Tibial nerve (tissue), 4 donors: ENCODE measurements at regions not wholly inside any gene's neighbourhood (a gene's known extent, or its start where the extent isn't known, plus 50 kb on each side); places are given as distances from the start of the nearest gene placed in this dataset.

Experiments used
- DNase-seq, 2 donors: peaks; one replicate each; pipeline ENCODE4 v3.0.0-alpha.2; 2019; ENCODE audit warnings: low spot score in 2 of 2
- H3K27ac ChIP-seq, 4 donors: fragments of 200-600 bp; sonication (generic) in 3 of 4; one replicate each; pipeline ENCODE4 v1.5.1; 2017 to 2019; ENCODE audit warnings: mild to moderate bottlenecking in 1 of 4
- H3K27me3 ChIP-seq, 2 donors: fragments of 200-600 bp; sonication (generic) in 1 of 2; one replicate each; pipeline versions ENCODE4 v1.5.1 to v1.6.0; 2017 to 2019
- H3K36me3 ChIP-seq, 3 donors: fragments of 200-600 bp; sonication (generic); one replicate each; pipeline ENCODE4 v1.5.1; 2018 to 2019
- H3K4me1 ChIP-seq, 4 donors: fragments of 200-600 bp; sonication (generic) in 3 of 4; one replicate each; pipeline ENCODE4 v1.5.1; 2017 to 2019
- H3K4me3 ChIP-seq, 4 donors: fragments of 200-600 bp; sonication (generic) in 3 of 4; one replicate each; pipeline ENCODE4 v1.5.1; 2017 to 2019; ENCODE audit warnings: mild to moderate bottlenecking in 1 of 4, moderate library complexity in 1 of 4
- H3K9me3 ChIP-seq, 4 donors: fragments of 200-600 bp; sonication (generic) in 3 of 4; one replicate each; pipeline ENCODE4 v1.5.1; 2017 to 2019
- EP300 ChIP-seq, 2 donors: sonication (generic); formaldehyde crosslinking; IDR thresholded peaks; one replicate each; pipeline ENCODE4 v1.6.1; 2017; ENCODE audit warnings: antibody characterized with exemption in 2 of 2, mild to moderate bottlenecking in 1 of 2
- POLR2A ChIP-seq, 2 donors: fragments of 450-650 bp; IDR thresholded peaks; one replicate each; pipeline ENCODE4 v1.6.1; 2017; ENCODE audit warnings: antibody characterized with exemption in 2 of 2, mild to moderate bottlenecking in 2 of 2, moderate library complexity in 2 of 2
- WGBS, 2 donors: methylation state at CpG; one replicate each; pipeline ENCODE4 v1.1.5; 2018; 5-methylcytosine and 5-hydroxymethylcytosine counted together
- TF ChIP-seq, protein P1 (sequence below), 5 experiments: fragments of 200-600 bp in 3 of 5; fragments of 450-650 bp in 2 of 5; sonication (generic) in 3 of 5; IDR thresholded peaks; one replicate each; pipeline ENCODE4 v1.5.1; 2016 to 2019; ENCODE audit warnings: antibody characterized with exemption in 5 of 5, mild to moderate bottlenecking in 3 of 5, moderate library complexity in 2 of 5

DNA sequence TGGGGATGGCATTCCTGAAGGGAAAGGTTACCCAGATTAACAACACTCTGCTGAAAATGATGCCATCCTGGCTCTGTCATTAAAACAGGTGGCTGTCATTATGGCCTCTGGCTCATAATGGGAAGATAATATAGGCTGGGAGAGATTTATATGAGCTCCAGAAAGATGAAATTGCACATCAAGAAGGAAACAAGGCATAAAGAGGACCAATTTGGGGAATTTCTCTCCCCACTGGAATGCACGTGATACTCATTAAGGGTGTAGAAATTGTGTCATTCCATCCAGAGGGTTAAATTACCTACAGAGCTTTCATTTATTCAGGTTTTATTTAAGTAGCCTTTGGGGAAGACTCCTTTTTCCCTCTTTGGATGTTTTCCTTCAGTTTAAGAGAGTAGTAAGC lies 71.6 kb upstream of the CELF2 start:
- Histone ChIP-seq H3K27me3 (no peaks in the 10 kb centered on the region), H3K27ac (no peak overlapping the region), H3K4me3 (no peak overlapping the region), H3K9me3 (peaks cover 0 to 9% (median 0%) of the 10 kb centered on the region in 4 donors), H3K4me1 (no peaks in the 10 kb centered on the region), H3K36me3 (no peaks in the 10 kb centered on the region)
- WGBS, 2 donors, result 98 to 100% methylated on average over 1 of the region's 1 CpG
- DNase-seq, result no peak
- TF ChIP-seq EP300 (IDR thresholded peaks at IDR 0.05) (no peak), POLR2A (IDR thresholded peaks at IDR 0.05) (no peak)
- TF ChIP-seq, protein P1, sequence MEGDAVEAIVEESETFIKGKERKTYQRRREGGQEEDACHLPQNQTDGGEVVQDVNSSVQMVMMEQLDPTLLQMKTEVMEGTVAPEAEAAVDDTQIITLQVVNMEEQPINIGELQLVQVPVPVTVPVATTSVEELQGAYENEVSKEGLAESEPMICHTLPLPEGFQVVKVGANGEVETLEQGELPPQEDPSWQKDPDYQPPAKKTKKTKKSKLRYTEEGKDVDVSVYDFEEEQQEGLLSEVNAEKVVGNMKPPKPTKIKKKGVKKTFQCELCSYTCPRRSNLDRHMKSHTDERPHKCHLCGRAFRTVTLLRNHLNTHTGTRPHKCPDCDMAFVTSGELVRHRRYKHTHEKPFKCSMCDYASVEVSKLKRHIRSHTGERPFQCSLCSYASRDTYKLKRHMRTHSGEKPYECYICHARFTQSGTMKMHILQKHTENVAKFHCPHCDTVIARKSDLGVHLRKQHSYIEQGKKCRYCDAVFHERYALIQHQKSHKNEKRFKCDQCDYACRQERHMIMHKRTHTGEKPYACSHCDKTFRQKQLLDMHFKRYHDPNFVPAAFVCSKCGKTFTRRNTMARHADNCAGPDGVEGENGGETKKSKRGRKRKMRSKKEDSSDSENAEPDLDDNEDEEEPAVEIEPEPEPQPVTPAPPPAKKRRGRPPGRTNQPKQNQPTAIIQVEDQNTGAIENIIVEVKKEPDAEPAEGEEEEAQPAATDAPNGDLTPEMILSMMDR (IDR thresholded peaks at IDR 0.05), result no peak

DNA sequence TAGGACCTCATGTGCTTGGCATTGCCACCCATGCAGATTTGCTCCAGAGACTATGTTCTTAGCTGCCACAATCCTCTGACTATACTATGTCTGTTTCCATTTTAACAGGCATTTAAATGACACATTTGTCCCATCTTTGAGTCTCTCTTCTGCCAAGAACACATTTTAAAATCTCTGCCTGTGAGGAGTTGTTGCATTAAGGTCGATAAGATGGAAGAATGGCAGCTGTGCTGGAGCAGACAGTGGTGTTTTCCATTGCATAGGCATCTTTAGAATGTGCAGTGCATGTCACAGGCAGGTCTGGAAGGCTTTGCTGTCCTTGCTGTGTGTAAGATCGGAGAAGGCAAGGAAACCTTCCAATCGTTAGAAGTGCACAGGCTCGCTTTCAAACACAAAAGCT lies 70.9 kb upstream of the CELF2 start:
- no peak overlapping the region for H3K27ac ChIP-seq
- no peaks in the 10 kb centered on the region for H3K27me3 ChIP-seq
- H3K36me3 ChIP-seq, result no peaks in the 10 kb centered on the region
- no peak for TF ChIP-seq EP300 (IDR thresholded peaks at IDR 0.05)
- TF ChIP-seq, protein P1 (IDR thresholded peaks at IDR 0.05), result no peak
- no peak for TF ChIP-seq POLR2A (IDR thresholded peaks at IDR 0.05)
- DNase-seq, result no peak
- H3K4me3 ChIP-seq, result no peak overlapping the region
- H3K4me1 ChIP-seq, result no peaks in the 10 kb centered on the region
- 80 to 85% methylated on average over 4 of the region's 4 CpGs for WGBS, 2 donors
- peaks cover 0 to 9% (median 0%) of the 10 kb centered on the region in 4 donors for H3K9me3 ChIP-seq

DNA sequence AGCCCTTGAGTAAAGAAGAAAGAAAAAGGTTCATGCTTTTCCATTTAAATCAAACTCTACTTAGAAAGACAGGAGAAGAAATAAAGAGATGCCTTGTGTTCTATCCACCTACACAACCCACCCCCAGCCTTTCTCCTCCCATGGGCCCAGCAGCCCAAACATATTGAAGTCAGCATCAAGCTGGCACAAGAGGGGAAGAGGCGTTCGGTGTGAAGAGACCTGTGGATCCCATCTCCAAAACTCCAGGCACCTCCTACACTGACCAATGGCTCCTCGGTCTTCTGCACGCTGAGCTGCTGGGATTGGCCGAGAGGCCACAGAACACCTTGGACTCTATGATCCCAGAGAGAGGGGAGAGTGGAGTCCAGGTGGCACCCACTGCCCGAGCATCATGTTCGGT lies 66.0 kb upstream of the CELF2 start:
- TF ChIP-seq POLR2A (IDR thresholded peaks at IDR 0.05), result no peak
- TF ChIP-seq, protein P1 (IDR thresholded peaks at IDR 0.05), result no peak
- TF ChIP-seq EP300 (IDR thresholded peaks at IDR 0.05), result no peak
- Histone ChIP-seq H3K4me3 (no peak overlapping the region), H3K27ac (no peak overlapping the region), H3K4me1 (no peaks in the 10 kb centered on the region), H3K36me3 (no peaks in the 10 kb centered on the region), H3K27me3 (no peaks in the 10 kb centered on the region), H3K9me3 (no peaks in the 10 kb centered on the region)
- DNase-seq, result no peak
- 93 to 97% methylated on average over 7 of the region's 7 CpGs for WGBS, 2 donors

DNA sequence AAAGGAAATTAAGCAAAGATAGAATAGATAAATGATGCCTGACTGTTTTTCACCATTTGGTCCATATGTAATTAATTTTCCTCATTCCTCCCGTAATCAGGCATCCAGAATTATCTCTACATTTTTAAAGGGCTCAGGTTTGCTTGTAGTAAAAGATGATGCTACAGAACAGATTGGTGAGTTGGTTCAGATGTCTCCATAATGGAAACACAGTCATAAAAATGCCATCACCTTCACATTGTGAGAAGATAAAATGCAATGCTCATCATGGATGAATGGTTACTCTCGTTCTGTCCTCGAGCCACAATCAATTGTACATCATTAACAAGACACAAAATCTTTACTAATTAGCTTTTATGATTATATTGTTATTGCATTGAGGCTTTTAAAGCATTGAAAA lies 64.9 kb upstream of the CELF2 start:
- Histone ChIP-seq H3K4me3 (no peak overlapping the region), H3K9me3 (no peaks in the 10 kb centered on the region), H3K27me3 (no peaks in the 10 kb centered on the region), H3K4me1 (no peaks in the 10 kb centered on the region), H3K36me3 (no peaks in the 10 kb centered on the region), H3K27ac (no peak overlapping the region)
- TF ChIP-seq, protein P1 (IDR thresholded peaks at IDR 0.05), result no peak
- no peak for TF ChIP-seq POLR2A (IDR thresholded peaks at IDR 0.05)
- no peak for TF ChIP-seq EP300 (IDR thresholded peaks at IDR 0.05)
- WGBS, 2 donors, result 75 to 80% methylated on average over 3 of the region's 3 CpGs
- no peak for DNase-seq

DNA sequence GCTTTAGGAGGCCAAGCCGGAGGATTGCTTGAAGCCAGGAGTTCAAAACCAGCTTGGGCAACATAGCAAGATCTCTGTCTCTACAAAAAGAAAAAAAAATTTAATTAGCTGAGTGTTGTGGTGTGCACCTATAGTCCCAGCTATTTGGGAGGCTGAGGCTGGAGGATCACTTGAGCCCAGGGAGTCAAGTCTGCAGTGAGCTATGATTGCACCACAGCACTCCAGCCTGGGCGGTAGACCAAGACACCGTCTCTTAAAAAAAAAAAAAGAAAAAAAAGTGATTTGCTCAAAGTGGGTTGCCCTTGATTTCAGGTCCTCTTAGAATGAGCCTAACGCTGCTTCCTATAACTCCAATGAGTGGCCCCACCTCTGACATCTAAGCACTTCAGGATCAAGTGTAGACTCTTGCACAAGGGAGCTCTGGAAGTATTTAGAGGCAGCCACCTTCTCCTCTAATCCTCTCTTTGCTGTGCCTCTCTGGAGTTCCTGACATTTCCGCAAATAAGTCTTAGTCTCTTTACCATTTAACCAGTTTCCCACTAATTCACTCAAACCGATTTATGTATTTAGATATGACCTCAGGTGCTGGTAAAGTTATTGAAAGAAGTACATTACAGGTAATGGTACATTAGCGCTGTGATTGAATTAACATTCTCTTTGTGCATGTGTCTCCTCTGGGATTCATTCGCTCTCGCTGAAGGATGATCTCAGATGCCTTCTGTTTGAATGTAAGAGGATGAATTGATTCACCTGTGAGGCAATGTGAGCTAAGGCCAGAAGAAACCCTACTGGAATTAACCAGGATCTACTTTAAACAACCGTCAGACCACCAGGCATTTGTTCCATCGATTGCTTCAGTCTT lies 60.8 kb upstream of the CELF2 start:
- H3K36me3 ChIP-seq, result no peaks in the 10 kb centered on the region
- H3K9me3 ChIP-seq, result no peaks in the 10 kb centered on the region
- no peak overlapping the region for H3K27ac ChIP-seq
- TF ChIP-seq EP300 (IDR thresholded peaks at IDR 0.05), result no peak
- TF ChIP-seq, protein P1 (IDR thresholded peaks at IDR 0.05), result no peak
- no peak for TF ChIP-seq POLR2A (IDR thresholded peaks at IDR 0.05)
- no peak for DNase-seq
- H3K4me3 ChIP-seq, result no peak overlapping the region
- H3K4me1 ChIP-seq, result no peaks in the 10 kb centered on the region
- H3K27me3 ChIP-seq, result no peaks in the 10 kb centered on the region
- WGBS, 2 donors, result 94% methylated on average over 11 of the region's 11 CpGs
